ENCODE measurements at regions not wholly inside any gene's neighbourhood (a gene's known extent, or its start where the extent isn't known, plus 50 kb on each side); places are given as distances from the start of the nearest gene placed in this dataset.

DNA sequence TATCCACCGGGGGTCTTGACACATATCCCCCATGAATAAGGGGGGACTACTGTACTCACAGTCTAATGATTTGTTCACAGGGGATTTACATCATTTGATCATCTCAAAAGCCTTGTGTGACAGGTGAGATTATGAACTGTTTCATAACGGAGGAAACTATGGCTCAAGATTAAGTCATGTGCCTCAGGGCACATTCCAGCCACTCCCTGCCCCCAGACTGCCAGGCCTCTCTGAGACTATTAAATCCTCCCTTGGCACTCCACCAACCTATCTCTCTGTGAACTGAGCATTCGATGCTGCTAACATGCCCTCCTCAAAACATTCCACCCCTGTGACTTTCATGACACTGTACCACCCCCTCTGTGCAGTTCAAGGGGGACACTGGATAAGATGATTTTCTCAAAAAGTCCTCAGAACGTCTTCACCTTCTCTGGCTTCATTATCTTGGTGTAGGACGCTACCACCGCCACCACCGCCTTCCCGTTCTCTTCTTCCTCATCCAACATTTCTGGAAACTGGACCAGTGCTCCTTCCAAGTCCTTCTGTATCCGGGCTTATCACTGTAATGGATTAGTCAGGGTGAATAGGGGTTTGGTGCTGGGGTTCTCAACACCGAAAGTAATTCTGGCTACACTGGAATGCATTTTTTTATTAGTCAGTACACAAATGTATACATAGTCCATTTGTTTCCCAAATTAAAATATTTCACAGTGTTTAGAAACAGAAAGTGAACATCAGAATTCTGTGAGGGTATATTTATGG is 169.6 kb downstream of the KCNS3 start:
- Histone ChIP-seq H3K4me1 (ENCODE audit: control insufficient read depth, insufficient read depth, low read length) (no peaks in the 10 kb centered on the region), H3K4me3 (no peak overlapping the region), H3K27ac (ENCODE audit: control insufficient read depth, insufficient read depth) (no peak overlapping the region), H3K79me2 (ENCODE audit: control insufficient read depth, insufficient read depth, low read length) (no peaks in the 10 kb centered on the region), H3K36me3 (ENCODE audit: control insufficient read depth in 2 of 2, insufficient read depth in 2 of 2, low read length in 1 of 2) (no peaks in the 10 kb centered on the region), H3K27me3 (replicated peaks in 1 of 2; ENCODE audit: control insufficient read depth in 2 of 2, insufficient read depth in 2 of 2, low read length in 1 of 2) (no peaks in the 10 kb centered on the region), H3K9ac (ENCODE audit: control insufficient read depth, insufficient read depth, low read length) (no peak overlapping the region), H3K9me3 (replicated peaks; ENCODE audit: control insufficient read depth, insufficient read depth, low read length) (no peaks in the 10 kb centered on the region), H2AFZ (ENCODE audit: control insufficient read depth, low read depth, low read length) (no peak overlapping the region), H3K4me2 (ENCODE audit: control insufficient read depth, insufficient read depth) (no peak overlapping the region), H4K20me1 (ENCODE audit: control insufficient read depth, insufficient read depth) (no peaks in the 10 kb centered on the region)
- BruUV-seq (replicated peaks) = no TSS peak
- DNase-seq (ENCODE audit: low read depth, low spot score) = no peak
- in situ Hi-C loops (cut with MboI) (no loop called here), intact Hi-C loops (cut with micrococcal nuclease; ENCODE audit: unreplicated experiment) (no loop called here)
- ATAC-seq = no peak
- RAD21 ChIA-PET (ENCODE audit: unreplicated experiment) = no interaction called here
- SMC1A ChIA-PET (ENCODE audit: uncharacterized antibody, unreplicated experiment) = no interaction called here
- FAIRE-seq = no peak
- CTCF ChIA-PET = no interaction called here
- POLR2A ChIA-PET = no interaction called here
- 15% methylated on average over 10 of the region's 10 CpGs for WGBS (ENCODE audit: insufficient coverage, insufficient replicate concordance, low lambda C conversion rate, missing lambda C conversion rate)
- TF ChIP-seq YY1 (IDR thresholded peaks at IDR 0.05; ENCODE audit: low read depth, low read length) = no peak
- no peak for TF ChIP-seq SPI1 (IDR thresholded peaks at IDR 0.05; ENCODE audit: borderline replicate concordance, insufficient read depth, low read depth, low read length)
- TF ChIP-seq, protein P1, sequence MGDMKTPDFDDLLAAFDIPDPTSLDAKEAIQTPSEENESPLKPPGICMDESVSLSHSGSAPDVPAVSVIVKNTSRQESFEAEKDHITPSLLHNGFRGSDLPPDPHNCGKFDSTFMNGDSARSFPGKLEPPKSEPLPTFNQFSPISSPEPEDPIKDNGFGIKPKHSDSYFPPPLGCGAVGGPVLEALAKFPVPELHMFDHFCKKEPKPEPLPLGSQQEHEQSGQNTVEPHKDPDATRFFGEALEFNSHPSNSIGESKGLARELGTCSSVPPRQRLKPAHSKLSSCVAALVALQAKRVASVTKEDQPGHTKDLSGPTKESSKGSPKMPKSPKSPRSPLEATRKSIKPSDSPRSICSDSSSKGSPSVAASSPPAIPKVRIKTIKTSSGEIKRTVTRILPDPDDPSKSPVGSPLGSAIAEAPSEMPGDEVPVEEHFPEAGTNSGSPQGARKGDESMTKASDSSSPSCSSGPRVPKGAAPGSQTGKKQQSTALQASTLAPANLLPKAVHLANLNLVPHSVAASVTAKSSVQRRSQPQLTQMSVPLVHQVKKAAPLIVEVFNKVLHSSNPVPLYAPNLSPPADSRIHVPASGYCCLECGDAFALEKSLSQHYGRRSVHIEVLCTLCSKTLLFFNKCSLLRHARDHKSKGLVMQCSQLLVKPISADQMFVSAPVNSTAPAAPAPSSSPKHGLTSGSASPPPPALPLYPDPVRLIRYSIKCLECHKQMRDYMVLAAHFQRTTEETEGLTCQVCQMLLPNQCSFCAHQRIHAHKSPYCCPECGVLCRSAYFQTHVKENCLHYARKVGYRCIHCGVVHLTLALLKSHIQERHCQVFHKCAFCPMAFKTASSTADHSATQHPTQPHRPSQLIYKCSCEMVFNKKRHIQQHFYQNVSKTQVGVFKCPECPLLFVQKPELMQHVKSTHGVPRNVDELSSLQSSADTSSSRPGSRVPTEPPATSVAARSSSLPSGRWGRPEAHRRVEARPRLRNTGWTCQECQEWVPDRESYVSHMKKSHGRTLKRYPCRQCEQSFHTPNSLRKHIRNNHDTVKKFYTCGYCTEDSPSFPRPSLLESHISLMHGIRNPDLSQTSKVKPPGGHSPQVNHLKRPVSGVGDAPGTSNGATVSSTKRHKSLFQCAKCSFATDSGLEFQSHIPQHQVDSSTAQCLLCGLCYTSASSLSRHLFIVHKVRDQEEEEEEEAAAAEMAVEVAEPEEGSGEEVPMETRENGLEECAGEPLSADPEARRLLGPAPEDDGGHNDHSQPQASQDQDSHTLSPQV (IDR thresholded peaks at IDR 0.05) = no peak
- TF ChIP-seq NR2C1 (IDR thresholded peaks at IDR 0.05) = no peak
- TF ChIP-seq, protein P2, sequence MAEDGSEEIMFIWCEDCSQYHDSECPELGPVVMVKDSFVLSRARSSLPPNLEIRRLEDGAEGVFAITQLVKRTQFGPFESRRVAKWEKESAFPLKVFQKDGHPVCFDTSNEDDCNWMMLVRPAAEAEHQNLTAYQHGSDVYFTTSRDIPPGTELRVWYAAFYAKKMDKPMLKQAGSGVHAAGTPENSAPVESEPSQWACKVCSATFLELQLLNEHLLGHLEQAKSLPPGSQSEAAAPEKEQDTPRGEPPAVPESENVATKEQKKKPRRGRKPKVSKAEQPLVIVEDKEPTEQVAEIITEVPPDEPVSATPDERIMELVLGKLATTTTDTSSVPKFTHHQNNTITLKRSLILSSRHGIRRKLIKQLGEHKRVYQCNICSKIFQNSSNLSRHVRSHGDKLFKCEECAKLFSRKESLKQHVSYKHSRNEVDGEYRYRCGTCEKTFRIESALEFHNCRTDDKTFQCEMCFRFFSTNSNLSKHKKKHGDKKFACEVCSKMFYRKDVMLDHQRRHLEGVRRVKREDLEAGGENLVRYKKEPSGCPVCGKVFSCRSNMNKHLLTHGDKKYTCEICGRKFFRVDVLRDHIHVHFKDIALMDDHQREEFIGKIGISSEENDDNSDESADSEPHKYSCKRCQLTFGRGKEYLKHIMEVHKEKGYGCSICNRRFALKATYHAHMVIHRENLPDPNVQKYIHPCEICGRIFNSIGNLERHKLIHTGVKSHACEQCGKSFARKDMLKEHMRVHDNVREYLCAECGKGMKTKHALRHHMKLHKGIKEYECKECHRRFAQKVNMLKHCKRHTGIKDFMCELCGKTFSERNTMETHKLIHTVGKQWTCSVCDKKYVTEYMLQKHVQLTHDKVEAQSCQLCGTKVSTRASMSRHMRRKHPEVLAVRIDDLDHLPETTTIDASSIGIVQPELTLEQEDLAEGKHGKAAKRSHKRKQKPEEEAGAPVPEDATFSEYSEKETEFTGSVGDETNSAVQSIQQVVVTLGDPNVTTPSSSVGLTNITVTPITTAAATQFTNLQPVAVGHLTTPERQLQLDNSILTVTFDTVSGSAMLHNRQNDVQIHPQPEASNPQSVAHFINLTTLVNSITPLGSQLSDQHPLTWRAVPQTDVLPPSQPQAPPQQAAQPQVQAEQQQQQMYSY (CRISPR knock-in tag; IDR thresholded peaks at IDR 0.05) = no peak
- TF ChIP-seq PML (IDR thresholded peaks at IDR 0.05; ENCODE audit: low read length) = no peak
- no peak for TF ChIP-seq CEBPB (IDR thresholded peaks at IDR 0.05; ENCODE audit: borderline replicate concordance in 1 of 2, low read depth in 2 of 2, low read length in 2 of 2)
- no peak for TF ChIP-seq FOS (IDR thresholded peaks at IDR 0.05; ENCODE audit: borderline replicate concordance, extremely low read depth, insufficient read length)
- TF ChIP-seq ZNF274 (IDR thresholded peaks at IDR 0.05; ENCODE audit: insufficient read depth, insufficient read length) = no peak
- TF ChIP-seq CBFB (IDR thresholded peaks at IDR 0.05; ENCODE audit: low read depth) = no peak
- TF ChIP-seq EZH2 (IDR thresholded peaks at IDR 0.05; ENCODE audit: borderline replicate concordance, control insufficient read depth, low read depth, low read length) = no peak
- TF ChIP-seq, protein P3, sequence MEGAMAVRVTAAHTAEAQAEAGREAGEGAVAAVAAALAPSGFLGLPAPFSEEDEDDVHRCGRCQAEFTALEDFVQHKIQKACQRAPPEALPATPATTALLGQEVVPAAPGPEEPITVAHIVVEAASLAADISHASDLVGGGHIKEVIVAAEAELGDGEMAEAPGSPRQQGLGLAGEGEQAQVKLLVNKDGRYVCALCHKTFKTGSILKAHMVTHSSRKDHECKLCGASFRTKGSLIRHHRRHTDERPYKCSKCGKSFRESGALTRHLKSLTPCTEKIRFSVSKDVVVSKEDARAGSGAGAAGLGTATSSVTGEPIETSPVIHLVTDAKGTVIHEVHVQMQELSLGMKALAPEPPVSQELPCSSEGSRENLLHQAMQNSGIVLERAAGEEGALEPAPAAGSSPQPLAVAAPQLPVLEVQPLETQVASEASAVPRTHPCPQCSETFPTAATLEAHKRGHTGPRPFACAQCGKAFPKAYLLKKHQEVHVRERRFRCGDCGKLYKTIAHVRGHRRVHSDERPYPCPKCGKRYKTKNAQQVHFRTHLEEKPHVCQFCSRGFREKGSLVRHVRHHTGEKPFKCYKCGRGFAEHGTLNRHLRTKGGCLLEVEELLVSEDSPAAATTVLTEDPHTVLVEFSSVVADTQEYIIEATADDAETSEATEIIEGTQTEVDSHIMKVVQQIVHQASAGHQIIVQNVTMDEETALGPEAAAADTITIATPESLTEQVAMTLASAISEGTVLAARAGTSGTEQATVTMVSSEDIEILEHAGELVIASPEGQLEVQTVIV (IDR thresholded peaks at IDR 0.05; ENCODE audit: borderline replicate concordance, partially characterized antibody) = no peak
- TF ChIP-seq SMAD5 (IDR thresholded peaks at IDR 0.05; ENCODE audit: low read depth) = no peak
- no peak for TF ChIP-seq ZBED1 (IDR thresholded peaks at IDR 0.05; ENCODE audit: borderline replicate concordance)
